IMR-90 (cell line): ENCODE measurements at regions not wholly inside any gene's neighbourhood (a gene's known extent, or its start where the extent isn't known, plus 50 kb on each side); places are given as distances from the start of the nearest gene placed in this dataset.

Experiments
- CHD1 ChIP-seq: IDR thresholded peaks from 2 replicates; pipeline ENCODE4 v1.6.1; 2012; ENCODE audit warnings: low read depth, low read length, improper control_type of control experiment
- CTCF ChIP-seq: conservative IDR thresholded peaks from 2 replicates; pipeline ENCODE4 v1.5.1; 2012; ENCODE audit warnings: mild to moderate bottlenecking, low read depth, low read length, improper control_type of control experiment
- FOS ChIP-seq: fragments of 150-350 bp; IDR thresholded peaks from 2 replicates; pipeline ENCODE4 v1.6.1; 2016; ENCODE audit warnings: low read depth, low read length
- POLR2A ChIP-seq: IDR thresholded peaks from 2 replicates; pipeline ENCODE4 v1.6.1; 2012; ENCODE audit warnings: mild to moderate bottlenecking, low read depth, low read length
- SMC3 ChIP-seq: fragments of 150-350 bp; IDR thresholded peaks from 2 replicates; pipeline ENCODE4 v1.6.1; 2016; ENCODE audit warnings: low read depth, mild to moderate bottlenecking, antibody characterized with exemption, low read length, moderate library complexity

- no peak for TF ChIP-seq FOS
- TF ChIP-seq CHD1, result no peak
- no peak for TF ChIP-seq CTCF
- no peak for TF ChIP-seq POLR2A
- no peak for TF ChIP-seq SMC3
These were observed 416.2 kb upstream of the NFE2L3 start for GRCh38 chr7:25735674-25736242.
